PC-9 (cell line): ENCODE measurements at regions not wholly inside any gene's neighbourhood (a gene's known extent, or its start where the extent isn't known, plus 50 kb on each side); places are given as distances from the start of the nearest gene placed in this dataset.
A peak's percentile ranks its signal among the peaks of the same experiment; 100 is the strongest.
"Not testable (repeated sequence)": the region's sequence is repeated elsewhere in the genome, so short reads cannot be mapped to it uniquely, and the experiment has no call there.

ENCODE experiments used
- BruUV-seq: library from RNA; stranded (reverse); fragments of 400-500 nt; replicated peaks from 2 replicates; lab custom pipeline; 2021; lab: Mats Ljungman, UMichigan
- CTCF ChIA-PET: fragments of 300-600 bp; sonication (Branson Sonifier 250); formaldehyde crosslinking; loops from one replicate; lab custom pipeline; 2022; ENCODE audit warnings: antibody characterized with exemption; lab: Charles Lee
- POLR2A ChIA-PET: fragments of 300-600 bp; sonication (Branson Sonifier 250); formaldehyde crosslinking; loops from one replicate; lab custom pipeline; 2022; ENCODE audit warnings: antibody characterized with exemption; ENCODE audit not compliant: unreplicated experiment; lab: Charles Lee
- DNase-seq, 2 experiments: peaks; one replicate each; pipeline versions ENCODE4 v3.0.0 to v3.0.0-alpha.2; 2015 to 2022; ENCODE audit warnings: mixed read lengths in 1 of 2
- H2AFZ ChIP-seq: fragments of 200-600 bp; sonication (generic); 2 replicates; pipeline ENCODE4 v1.8.1; 2017; ENCODE audit warnings: antibody characterized with exemption
- H3F3A ChIP-seq: fragments of 200-600 bp; sonication (generic); 2 replicates; pipeline ENCODE4 v1.8.1; 2017; ENCODE audit warnings: antibody characterized with exemption, mild to moderate bottlenecking, low read depth; ENCODE audit not compliant: insufficient read depth
- H3K27ac ChIP-seq: fragments of 200-600 bp; sonication (generic); 2 replicates; pipeline ENCODE4 v1.6.1; 2016; ENCODE audit warnings: mixed run types
- H3K27me3 ChIP-seq: fragments of 200-600 bp; sonication (generic); 2 replicates; pipeline ENCODE4 v1.6.1; 2016; ENCODE audit warnings: low read depth, mixed run types; ENCODE audit not compliant: insufficient read depth
- H3K36me3 ChIP-seq: fragments of 200-600 bp; sonication (generic); 2 replicates; pipeline ENCODE4 v1.6.1; 2016; ENCODE audit warnings: low read depth, mixed run types
- H3K4me1 ChIP-seq: fragments of 200-600 bp; sonication (generic); replicated peaks from 2 replicates; pipeline ENCODE4 v1.6.1; 2016; ENCODE audit warnings: mixed run types; ENCODE audit not compliant: insufficient read depth
- H3K4me2 ChIP-seq: fragments of 200-600 bp; sonication (generic); 2 replicates; pipeline ENCODE4 v1.6.1; 2017; ENCODE audit warnings: mixed run types
- H3K4me3 ChIP-seq: fragments of 200-600 bp; sonication (generic); 2 replicates; pipeline ENCODE4 v1.6.1; 2016; ENCODE audit warnings: mixed run types
- H3K79me2 ChIP-seq: fragments of 200-600 bp; sonication (generic); 2 replicates; pipeline ENCODE4 v1.6.1; 2017; ENCODE audit warnings: low read depth, mixed run types
- H3K9me2 ChIP-seq: fragments of 200-600 bp; sonication (generic); 2 replicates; pipeline ENCODE4 v1.8.1; 2017; ENCODE audit warnings: mild to moderate bottlenecking; ENCODE audit not compliant: insufficient read depth
- H3K9me3 ChIP-seq: fragments of 200-600 bp; sonication (generic); 2 replicates; pipeline ENCODE4 v1.8.1; 2016; ENCODE audit warnings: low read depth; ENCODE audit not compliant: insufficient read depth
- H4K20me1 ChIP-seq: fragments of 200-600 bp; sonication (generic); 2 replicates; pipeline ENCODE4 v1.8.1; 2017; ENCODE audit not compliant: insufficient read depth
- CTCF ChIP-seq: fragments of 200-600 bp; sonication (generic); conservative IDR thresholded peaks from 2 replicates; pipeline ENCODE4 v1.6.1; 2017; ENCODE audit warnings: mixed run types, antibody characterized with exemption, mild to moderate bottlenecking, moderate library complexity
- EZH2 ChIP-seq: fragments of 200-600 bp; sonication (generic); IDR thresholded peaks from 2 replicates; pipeline ENCODE4 v1.8.0; 2017; ENCODE audit warnings: antibody characterized with exemption, low read depth
- intact Hi-C: fragments of 100-400 bp; cut with micrococcal nuclease; formaldehyde crosslinking; loops from one replicate; pipeline ENCODE4 v1.10.0; 2022; ENCODE audit not compliant: unreplicated experiment

- H2AFZ ChIP-seq = no peak overlapping the region
- H4K20me1 ChIP-seq = no peaks in the 10 kb centered on the region
- H3K4me2 ChIP-seq = peak overlapping the region; percentile 24
- H3K4me3 ChIP-seq = no peak overlapping the region
- peak in 1 of 2 experiments; percentile 41 for DNase-seq
- intact Hi-C loops = no loop called here
- no peaks in the 10 kb centered on the region for H3K27me3 ChIP-seq
- no peaks in the 10 kb centered on the region for H3K79me2 ChIP-seq
- CTCF ChIA-PET = no interaction called here
- BruUV-seq = no TSS peak
- peak overlapping the region; percentile 81 for H3K27ac ChIP-seq
- H3K36me3 ChIP-seq = no peaks in the 10 kb centered on the region
- 0 out of 2 replicates have a peak, but pooled peaks cover 4% of the 10 kb centered on the region for H3K9me2 ChIP-seq
- no peaks in the 10 kb centered on the region for H3K9me3 ChIP-seq
- H3F3A ChIP-seq = peaks cover 16% of the 10 kb centered on the region
- TF ChIP-seq CTCF (no peak), EZH2 (no peak)
- POLR2A ChIA-PET = no interaction called here
- H3K4me1 ChIP-seq = peaks cover 19% of the 10 kb centered on the region
These were observed 137.6 kb upstream of the MARCKS start for GRCh38 chr6:113719545-113719944.

GRCh38 chr6:113723182-113723581, 134.0 kb upstream of the MARCKS start:
- Histone ChIP-seq H2AFZ (no peak overlapping the region), H4K20me1 (no peaks in the 10 kb centered on the region), H3K27me3 (no peaks in the 10 kb centered on the region), H3K9me2 (0 out of 2 replicates have a peak, but pooled peaks cover 4% of the 10 kb centered on the region), H3K4me3 (no peak overlapping the region), H3K9me3 (no peaks in the 10 kb centered on the region), H3K27ac (no peak overlapping the region), H3K4me1 (peaks cover 19% of the 10 kb centered on the region), H3K36me3 (no peaks in the 10 kb centered on the region), H3K79me2 (no peaks in the 10 kb centered on the region), H3K4me2 (no peak overlapping the region), H3F3A (peaks cover 16% of the 10 kb centered on the region)
- intact Hi-C loops = no loop called here
- ChIA-PET CTCF (no interaction called here), POLR2A (no interaction called here)
- DNase-seq = no peak
- no TSS peak for BruUV-seq
- no peak for TF ChIP-seq CTCF
- no peak for TF ChIP-seq EZH2

- DNase-seq, H3K36me3 ChIP-seq, POLR2A ChIA-PET, intact Hi-C loops, H3F3A ChIP-seq, BruUV-seq, H3K27me3 ChIP-seq, H2AFZ ChIP-seq, H3K4me1 ChIP-seq, H3K4me3 ChIP-seq, H3K4me2 ChIP-seq, H3K9me3 ChIP-seq, H3K27ac ChIP-seq, H4K20me1 ChIP-seq, H3K9me2 ChIP-seq, CTCF ChIA-PET, H3K79me2 ChIP-seq: not testable (repeated sequence)
These were observed 132.2 kb upstream of the MARCKS start for GRCh38 chr6:113724927-113725326.

DNA sequence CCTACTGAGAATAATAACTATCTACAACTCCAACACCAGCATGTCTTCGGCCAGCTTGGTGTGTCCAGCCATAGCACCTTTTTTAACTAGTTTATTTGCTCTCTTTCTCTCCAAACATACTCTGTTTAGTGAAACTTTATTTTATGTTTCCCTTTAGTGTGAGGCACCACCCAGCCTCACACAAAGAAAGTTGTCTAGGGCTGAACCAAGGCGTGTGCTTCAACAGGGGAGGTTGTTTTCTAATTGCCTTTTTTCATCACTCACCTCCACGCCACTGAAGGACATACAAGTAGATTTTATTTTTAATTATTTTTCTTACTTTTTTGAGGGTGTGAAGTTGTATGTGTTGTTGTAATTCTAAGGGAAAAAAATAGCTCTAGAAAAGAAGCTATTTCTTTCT, 125.6 kb upstream of the MARCKS start:
- no peaks in the 10 kb centered on the region for H3K36me3 ChIP-seq
- TF ChIP-seq EZH2 = no peak
- TF ChIP-seq CTCF = no peak
- no peak overlapping the region for H3K4me3 ChIP-seq
- H3F3A ChIP-seq = no peaks in the 10 kb centered on the region
- intact Hi-C loops = no loop called here
- DNase-seq = no peak
- H3K27me3 ChIP-seq = no peaks in the 10 kb centered on the region
- no peaks in the 10 kb centered on the region for H3K9me2 ChIP-seq
- no peaks in the 10 kb centered on the region for H3K9me3 ChIP-seq
- BruUV-seq = no TSS peak
- no peaks in the 10 kb centered on the region for H4K20me1 ChIP-seq
- H3K4me2 ChIP-seq = no peak overlapping the region
- no peak overlapping the region for H2AFZ ChIP-seq
- no peaks in the 10 kb centered on the region for H3K79me2 ChIP-seq
- ChIA-PET POLR2A (interaction anchor here (0.6 kb wide), 1 partner anchor 207 kb away, joined by 4 read pairs; no protein-coding TSS in a partner anchor), CTCF (interaction anchor here (0.6 kb wide), 1 partner anchor 69 kb away, joined by 5 read pairs; no protein-coding TSS in a partner anchor)
- no peak overlapping the region for H3K27ac ChIP-seq
- peaks cover 11% of the 10 kb centered on the region for H3K4me1 ChIP-seq
